HPDE6-E6E7 (cell line): ENCODE measurements at regions not wholly inside any gene's neighbourhood (a gene's known extent, or its start where the extent isn't known, plus 50 kb on each side); places are given as distances from the start of the nearest gene placed in this dataset.
"Not testable (repeated sequence)": the region's sequence is repeated elsewhere in the genome, so short reads cannot be mapped to it uniquely, and the experiment has no call there.

ENCODE experiments used
- DNase-seq: peaks from one replicate; pipeline ENCODE4 v3.0.0; 2011; ENCODE audit warnings: missing footprints; ENCODE audit errors: extremely low spot score

DNA sequence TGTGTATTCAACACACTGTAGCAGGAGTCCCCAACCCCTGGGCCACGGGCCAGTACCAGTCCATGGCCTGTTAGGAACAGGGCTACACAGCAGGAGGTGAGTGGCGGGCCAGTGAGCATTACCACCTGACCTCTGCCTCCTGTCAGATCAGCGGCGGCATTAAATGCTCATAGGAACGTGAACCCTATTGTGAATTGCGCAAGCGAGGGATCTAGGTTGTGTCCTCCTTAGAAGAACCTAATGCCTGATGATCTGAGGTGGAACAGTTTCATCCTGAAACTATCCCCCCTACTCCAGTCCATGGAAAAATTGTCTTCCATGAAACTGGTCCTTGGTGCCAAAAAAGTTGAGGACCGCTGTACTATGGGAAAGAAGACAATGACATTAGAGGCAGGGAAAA, 386.9 kb downstream of the PREX1 start:
- no peak for DNase-seq

DNA sequence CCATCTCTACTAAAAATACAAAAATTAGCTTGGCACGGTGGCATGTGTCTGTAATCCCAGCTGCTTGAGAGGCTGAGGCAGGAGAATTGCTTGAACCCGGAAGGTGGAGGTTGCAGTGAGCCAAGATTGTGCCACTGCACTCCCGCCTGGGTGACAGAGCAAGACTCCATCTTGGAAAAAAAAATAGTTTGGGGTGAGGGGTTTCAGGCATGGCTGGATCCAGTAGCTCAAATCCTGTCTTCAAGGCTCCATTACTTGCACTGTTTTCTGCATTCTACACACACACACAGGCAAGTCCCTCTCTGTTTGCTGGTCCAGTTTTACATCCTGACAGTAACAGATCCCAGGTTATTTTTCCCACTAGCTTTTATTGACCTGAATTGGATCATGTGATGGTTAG, 387.5 kb downstream of the PREX1 start:
- DNase-seq = not testable (repeated sequence)

DNA sequence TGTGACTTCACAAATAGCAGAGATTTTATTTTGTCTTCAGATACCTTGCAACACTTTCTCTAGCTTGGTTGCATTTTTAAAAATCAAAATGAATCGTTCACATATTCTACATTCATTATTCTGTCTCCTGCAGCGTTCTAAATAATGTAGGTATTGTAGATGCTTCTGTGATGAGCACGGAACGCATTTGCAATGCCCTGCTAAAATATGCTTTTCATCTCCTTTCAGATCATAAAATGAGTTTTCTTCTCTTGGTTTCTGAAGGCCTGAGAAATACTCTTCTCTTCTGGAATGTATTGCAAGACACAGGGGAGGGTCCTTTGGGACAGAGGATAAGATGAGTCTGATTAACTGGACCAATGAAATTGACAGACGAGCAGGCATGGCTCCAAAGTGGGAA, 390.7 kb downstream of the PREX1 start:
- DNase-seq = no peak

DNA sequence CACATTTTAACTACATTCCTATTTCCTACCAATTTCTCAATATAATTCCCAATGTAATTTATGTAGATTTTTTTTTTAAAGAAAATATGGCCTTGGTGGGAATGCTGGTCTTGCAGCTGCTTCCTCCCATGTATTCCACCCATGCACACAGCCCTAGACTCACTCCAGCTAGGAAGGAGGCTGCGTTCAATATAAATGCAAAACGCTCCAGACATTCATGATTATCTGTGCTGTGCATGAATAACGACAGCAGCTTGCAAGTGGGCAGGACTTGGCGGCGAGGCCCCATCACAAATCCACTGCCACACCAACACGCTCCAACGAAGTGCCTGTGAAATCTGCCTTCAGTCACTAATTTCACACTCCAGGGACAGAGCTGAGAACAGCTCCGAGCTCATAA, 391.2 kb downstream of the PREX1 start:
- not testable (repeated sequence) for DNase-seq

DNA sequence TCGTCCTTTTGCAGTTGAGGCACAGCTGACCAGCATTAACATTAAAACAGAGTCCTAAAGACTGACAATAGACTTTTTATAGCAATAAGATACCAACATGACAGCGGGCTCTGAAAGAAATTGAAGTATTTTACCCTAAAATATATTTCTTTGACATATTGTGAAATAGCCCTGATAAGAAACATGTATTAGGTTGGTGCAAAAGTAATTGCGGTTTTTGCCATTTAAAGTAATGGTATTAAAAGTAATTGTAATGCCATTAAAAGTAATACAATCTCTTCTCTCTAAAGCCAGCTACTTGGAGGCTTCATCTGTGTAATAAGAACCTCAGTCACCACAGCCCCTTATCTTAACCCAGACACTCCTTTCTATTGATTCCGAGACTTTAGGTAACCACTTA, 394.6 kb downstream of the PREX1 start:
- DNase-seq = no peak

DNA sequence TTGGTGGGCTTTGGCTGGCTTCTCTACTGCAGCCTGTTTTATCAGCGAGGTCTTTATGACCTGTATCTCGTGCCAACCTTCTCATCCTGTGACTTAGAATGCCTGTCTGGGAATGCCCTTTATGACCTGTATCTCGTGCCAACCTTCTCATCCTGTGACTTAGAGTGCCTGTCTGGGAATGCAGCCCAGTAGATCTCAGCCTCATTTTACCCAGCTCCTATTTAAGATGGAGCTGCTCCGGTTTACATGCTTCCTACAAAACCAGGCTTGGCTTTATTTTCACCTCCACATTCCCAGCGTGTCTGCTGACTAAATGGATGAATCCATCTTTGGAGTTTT, 395.3 kb downstream of the PREX1 start:
- DNase-seq = no peak

DNA sequence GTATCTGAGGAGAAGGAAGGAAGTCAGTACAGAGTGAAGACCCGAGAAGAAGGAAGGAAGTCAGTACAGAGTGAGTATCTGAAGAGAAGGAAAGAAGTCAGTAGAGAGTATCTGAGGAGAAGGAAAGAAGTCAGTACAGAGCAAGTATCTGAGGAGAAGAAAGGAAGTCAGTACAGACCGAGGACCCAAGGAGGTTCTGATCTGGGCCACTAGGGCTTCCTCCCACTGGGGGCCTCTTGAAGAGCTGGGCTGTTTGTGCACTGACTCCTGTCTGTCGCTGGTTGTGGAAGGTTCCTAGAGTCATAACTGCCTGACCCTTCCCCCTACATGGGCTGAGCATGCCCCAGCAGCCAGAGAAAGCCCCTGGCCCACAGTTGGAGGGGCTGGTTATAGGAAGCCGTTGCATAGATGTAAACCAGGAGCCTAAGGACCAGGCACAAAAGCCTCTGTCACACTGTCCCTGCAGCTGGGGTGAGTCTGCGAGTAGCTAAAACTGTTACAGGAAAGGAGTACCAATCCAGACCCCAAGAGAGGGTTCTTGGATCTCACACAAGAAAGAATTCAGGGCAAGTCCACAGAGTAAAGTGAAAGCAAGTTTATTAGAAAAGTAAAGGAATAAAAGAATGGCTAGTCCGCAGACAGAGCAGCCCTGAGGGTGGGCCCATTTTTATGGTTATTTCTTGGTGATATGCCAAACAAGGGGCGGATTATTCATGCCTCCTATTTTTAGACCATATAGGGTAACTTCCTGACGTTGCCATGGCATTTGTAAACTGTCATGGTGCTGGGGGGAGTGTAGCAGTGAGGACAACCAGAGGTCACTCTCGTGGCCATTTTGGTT, 395.9 kb downstream of the PREX1 start:
- DNase-seq = no peak

DNA sequence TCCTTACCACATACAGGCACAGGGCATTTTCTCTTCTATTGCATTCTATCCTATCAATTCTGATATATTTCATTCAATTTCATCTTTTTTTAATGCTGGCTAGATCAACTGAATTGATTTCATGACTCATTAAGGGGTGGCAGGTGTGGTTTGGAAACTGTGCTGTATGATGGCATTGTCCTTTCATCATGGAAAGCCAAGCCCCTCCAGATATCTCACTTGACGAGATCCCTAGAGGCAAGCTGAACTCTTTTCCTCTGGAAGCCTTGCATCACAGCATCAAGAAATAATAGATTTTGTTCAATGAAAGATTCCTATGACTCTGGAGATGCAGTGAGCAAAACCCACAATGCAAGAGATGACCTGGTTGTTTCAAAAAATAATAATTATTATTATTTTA, 401.2 kb downstream of the PREX1 start:
- no peak for DNase-seq

DNA sequence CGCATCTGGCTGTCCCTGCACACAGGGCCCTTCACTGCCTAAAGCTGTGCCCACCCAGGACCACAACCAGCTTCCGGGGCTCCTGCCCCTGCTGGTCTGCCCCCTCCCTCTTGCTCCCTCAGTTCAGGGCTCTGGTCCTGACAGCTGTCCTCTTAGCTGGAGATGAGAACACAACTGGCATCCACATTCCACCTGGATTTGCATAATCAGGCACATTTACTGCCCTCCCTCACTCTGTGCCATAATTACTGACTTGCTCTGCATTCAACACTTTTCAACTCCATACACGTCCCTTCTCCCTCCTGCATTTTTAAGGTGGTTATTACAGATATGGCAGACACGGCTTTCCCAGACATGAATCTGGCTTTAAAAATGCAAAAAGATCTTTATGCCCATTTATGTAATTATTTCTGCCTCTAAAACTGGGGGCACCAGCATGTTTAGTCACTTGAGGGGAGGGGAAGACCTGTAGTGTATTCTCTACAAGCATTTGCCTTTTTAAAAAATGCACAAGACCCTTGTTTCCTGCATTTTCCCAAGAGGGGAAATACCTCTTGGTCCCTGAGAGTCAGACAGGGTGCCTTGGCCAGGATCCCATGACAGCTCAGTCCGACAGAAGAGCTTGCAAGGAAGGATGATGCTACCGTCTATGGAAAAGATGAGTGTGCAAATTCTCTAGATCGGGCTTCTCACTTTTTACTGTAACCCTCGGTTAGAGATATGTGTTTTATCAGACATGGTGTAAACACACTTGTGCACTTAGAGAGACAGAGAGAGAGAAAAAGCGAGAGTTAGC, 401.8 kb downstream of the PREX1 start:
- no peak for DNase-seq

DNA sequence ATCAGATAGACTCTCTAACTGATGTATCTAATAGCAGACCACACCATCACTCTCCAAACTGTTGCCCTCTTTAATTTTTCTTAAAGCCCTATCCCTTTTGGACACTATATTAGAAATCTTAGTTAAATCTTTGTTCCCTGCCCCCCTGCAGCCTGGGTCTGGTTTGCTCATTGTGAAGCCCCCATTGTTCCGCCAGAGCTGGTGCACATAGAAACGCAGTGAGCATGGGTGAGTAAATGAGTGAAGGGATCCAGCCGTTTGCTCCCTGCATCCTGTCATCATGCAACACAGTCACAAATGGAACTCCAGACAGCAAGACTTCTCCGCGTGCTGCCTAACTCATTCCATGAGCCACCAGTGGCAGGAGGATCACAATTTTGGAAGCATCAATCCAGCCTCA, 402.5 kb downstream of the PREX1 start:
- no peak for DNase-seq

DNA sequence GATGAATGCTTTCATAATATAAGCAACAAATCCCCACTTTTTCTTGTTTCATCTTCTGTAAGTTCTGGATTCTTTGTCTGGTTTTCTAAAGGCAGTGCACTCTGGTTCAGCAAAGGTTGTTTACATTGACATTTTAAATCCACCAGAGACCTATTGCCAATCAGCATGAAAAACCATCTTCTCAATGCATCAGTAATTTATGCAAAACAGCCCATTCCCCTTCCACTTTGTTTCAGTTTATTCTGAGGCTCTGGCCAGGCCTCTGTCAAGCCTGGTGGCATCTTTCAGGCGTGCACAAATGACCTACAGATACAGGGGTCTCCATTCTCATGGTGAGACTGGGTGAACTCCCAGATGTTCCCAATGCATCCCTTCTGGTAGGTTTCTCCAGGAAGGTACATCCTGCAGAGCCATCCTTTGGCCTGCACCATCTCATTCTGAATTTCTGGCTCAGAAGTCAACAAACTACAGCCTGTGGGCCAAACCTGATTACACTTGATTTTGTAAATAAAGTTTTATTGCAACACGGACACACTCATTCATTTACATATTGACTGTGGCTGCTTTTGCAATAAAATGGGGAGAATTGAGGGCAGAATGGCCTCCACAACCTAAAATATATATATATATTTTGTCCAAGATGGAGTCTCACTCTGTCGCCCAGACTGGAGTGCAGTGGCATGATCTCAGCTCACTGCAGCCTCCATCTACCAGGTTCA, 405.4 kb downstream of the PREX1 start:
- no peak for DNase-seq

DNA sequence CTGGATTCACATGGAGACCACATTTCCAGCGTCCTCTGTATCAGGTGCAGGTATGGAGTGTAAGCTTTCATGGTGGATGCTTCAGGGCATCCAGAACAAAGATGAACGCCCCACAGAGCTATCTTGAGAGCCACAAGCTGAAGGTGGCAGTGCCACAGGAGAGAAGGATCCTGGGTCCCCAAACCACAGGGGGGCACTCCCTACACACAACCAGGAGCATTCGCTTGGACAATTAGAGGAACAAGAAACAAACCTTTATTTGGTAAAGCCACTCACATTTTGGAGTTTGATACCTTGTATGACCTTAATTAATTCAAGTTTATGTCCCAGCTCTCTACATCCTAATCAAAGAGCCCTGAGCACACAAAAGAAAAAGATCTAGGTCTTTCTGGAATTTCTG, 406.3 kb downstream of the PREX1 start:
- DNase-seq = no peak

DNA sequence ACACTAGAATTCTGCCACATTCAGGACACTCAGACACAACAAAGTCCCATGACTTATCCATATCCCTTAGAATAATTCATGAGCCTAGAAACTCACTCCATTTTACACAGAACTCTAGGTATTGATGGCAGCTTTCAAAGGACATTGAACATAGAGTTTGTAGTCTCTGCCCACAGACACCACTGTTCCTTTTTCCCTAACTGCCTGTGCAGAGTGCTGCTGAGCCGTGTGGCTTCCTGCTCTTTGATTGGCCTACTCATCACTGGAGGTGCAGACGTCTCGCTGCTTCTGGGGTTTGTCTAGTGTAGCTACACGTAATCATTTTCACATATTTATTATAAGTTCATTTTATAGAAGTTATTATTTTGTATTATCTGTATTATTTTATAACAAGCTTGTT, 407.6 kb downstream of the PREX1 start:
- no peak for DNase-seq

DNA sequence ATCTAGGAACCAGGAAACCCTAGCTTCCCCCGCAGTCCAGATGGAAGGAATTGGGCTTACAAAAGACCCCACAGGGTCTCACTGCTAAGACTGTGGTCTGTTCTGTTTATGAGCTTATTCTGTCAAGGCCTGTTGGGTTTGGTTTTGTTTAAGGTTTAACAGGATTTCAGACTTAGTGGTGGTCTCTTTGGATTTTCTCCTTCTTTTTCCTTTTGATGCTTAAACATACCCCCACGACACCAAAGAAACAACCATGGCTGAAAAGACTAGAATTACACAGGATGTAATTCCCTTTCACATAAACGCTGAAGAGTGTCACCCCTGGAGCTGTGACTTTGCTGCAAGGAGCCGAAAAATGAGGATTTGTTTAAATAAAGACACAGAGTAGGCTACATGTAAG, 408.6 kb downstream of the PREX1 start:
- no peak for DNase-seq

DNA sequence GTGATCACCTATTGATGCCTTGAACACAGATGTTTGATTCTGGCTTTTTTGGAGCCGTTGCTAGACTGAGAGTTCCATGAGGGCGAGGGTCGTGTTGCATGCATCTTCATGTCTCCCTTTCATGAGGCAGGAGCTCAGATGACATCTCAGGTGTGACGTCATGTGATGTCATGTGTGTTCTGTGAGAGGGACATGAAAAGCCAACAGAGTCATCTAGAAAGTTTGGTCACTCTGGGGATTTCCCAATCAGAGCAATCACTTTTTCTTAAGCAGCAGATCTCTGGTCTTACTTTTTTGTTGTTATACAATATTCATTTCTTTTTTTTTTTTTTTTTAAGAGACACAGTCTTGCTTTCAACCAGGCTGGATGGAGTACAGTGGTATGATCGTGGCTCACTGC, 411.8 kb downstream of the PREX1 start:
- DNase-seq = no peak

DNA sequence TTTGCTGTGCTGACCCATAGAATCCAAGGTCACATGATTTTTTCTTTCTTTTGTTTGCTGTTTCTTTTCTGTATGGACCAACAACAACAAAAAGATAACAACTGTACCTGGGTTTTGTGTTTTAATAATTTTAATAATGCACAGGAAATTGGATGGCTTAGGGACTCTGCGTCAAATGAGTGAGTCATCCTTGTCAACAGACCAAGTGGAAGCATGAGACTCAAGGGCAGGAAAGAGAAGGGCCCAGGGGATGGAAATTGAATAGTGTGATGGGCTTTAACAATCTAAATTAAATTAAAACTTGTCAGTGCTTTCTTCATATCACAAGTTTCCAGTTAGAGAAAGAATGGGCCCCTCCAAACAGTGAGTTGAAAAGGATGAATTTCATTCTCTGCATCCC, 413.0 kb downstream of the PREX1 start:
- DNase-seq = no peak

DNA sequence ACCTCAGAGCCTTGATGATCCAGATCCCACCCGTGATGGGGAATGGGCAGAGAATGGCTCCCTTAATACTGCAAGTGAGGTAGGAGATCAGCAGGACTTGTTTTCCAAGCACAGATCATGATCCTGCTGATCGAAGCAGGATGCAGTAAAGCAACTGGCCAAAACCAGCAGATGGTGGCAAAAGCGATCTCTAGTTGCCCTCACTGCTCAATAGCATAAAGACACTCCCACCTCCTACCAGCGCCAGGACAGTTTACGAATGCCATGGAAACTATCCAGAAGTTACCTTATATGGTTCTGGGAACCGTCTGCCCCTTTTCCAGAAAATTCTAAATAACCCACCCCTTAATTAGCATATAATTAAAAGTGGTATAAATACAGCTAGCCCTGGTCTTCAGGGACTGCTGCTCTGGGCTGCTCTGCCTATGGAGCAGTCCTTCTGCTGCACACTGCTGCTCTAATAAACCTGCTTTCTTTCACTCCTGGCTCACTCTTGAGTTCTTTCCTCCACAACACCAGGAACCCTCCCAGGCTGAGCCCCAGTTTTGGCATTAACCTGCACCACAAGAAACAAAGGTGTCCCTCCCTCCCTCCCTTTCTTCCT, 415.8 kb downstream of the PREX1 start:
- no peak for DNase-seq

DNA sequence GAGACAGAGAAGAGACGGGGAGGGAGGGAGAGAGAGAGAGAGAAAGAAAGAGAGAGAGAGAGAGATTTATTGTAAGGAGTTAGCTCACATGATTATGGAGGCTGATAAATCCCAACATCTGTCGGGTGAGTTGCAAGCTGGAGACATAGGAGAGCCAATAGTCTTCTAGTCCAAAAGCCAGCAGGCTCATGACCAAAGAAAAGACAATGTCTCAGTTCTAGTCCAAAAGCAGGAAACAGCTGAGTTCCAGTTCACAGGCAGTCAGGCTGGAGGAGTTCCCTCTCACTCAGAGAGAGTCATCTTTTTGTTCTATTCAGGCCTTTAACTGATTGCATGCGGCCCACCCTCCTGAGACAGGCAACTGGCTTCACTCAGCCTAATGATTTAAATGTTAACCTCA, 416.6 kb downstream of the PREX1 start:
- no peak for DNase-seq

DNA sequence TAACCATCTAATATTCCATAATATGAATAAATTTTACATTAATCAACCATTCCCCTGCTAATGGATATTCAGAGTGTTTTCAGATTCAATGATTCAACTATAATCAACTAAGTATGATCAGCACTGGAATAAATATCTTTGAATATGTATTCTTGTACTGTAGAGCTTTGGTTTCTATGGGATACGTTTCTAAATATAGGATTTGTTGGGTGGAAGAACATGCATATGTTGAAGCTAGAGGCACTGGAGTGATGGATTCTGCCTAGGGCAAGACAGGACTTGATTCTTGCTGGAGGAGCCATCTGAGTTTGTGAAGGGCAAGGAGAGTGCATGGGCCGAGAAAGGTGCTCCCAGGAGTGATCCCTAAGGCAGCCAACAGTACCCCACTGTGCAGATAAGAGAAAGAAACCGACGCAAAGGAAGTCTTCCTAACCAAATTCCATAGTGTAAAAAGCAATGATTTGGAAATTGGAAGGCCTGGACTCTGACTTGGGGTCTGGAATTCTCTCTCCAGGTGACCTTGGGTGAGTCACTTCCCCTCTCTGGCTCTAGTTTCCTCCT, 418.7 kb downstream of the PREX1 start:
- no peak for DNase-seq

DNA sequence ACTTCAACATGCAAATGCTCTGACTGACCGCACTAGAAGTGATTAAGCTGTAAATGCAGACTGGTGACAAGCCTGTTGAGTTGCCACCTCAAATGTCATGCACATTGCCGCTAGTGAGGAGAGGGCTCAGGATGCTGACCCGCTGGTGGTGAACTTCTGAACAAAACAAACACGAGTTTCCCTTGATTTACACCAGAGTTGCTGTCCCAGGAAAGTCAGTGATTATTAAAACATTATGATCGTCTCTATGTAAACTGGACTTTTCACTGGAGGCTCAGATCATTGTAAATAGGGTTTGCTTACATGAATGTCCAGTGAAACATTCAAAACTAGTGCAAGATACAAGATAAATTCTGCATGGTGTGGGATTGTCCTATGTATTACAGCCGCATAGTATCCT, 420.1 kb downstream of the PREX1 start:
- DNase-seq = no peak

DNA sequence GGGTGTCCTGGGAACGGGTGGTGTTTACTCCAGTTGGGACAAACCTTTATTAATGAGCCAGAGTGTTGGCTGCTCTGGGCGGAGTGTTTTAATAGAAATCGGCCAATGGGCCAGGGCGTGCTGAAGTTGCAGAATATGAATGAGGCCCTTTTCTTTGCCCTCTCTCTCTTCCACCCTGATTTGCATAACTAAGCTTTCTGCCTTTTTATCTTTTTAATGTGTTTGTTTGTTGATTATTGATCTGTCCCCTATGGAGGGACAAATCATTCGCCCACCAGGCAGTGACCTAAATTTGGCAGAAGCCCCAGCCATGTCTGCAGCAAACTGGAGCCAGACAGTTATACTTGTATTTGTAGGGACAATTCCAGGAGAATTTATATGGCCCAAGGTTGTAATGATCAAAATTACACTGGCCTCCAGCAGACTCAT, 420.9 kb downstream of the PREX1 start:
- no peak for DNase-seq

DNA sequence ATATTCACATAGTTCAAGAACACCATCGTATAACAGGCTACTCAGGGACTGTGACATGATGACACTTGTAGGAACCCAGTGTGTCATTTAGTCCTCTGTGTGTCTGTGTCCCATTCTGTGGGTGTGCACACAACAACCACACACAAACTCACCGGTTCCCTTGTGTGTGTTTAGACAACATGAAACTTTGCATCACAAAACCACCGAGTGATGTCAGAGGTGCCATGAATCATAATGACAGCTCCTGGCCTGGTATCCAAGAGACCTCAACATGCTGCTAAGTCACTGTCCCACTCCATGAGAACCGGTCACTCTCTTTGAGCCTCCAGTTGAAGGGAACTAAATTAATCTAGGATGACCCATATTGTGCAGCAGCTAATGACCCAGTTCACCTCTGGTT, 421.3 kb downstream of the PREX1 start:
- no peak for DNase-seq
